ENCODE measurements at regions not wholly inside any gene's neighbourhood (a gene's known extent, or its start where the extent isn't known, plus 50 kb on each side); places are given as distances from the start of the nearest gene placed in this dataset.
"Not testable (repeated sequence)": the region's sequence is repeated elsewhere in the genome, so short reads cannot be mapped to it uniquely, and the experiment has no call there.

GRCh38 chr11:44388828-44389657 lies 79.1 kb upstream of the ALX4 start:
- DNase-seq = no peak

- DNase-seq = no peak
Measured at GRCh38 chr11:44389963-44390605, 80.1 kb upstream of the ALX4 start.

- DNase-seq = not testable (repeated sequence)
Measured at GRCh38 chr11:44391004-44391403, 81.1 kb upstream of the ALX4 start.

- not testable (repeated sequence) for DNase-seq
Measured at GRCh38 chr11:44396746-44397145, 86.8 kb upstream of the ALX4 start.

- DNase-seq = no peak
Measured at GRCh38 chr11:44397586-44398178, 87.7 kb upstream of the ALX4 start.

- peak; percentile 2 for DNase-seq
Measured at GRCh38 chr11:44398266-44399030, 88.5 kb upstream of the ALX4 start.

GRCh38 chr11:44399968-44400367 lies 90.0 kb upstream of the ALX4 start:
- DNase-seq = no peak

- no peak for DNase-seq
Measured at GRCh38 chr11:44400431-44400830, 90.5 kb upstream of the ALX4 start.

- DNase-seq = no peak
Measured at GRCh38 chr11:44402466-44403075, 92.6 kb upstream of the ALX4 start.

- DNase-seq = no peak
Measured at GRCh38 chr11:44403176-44403575, 93.2 kb upstream of the ALX4 start.

- DNase-seq = no peak
Measured at GRCh38 chr11:44403587-44404273, 93.8 kb upstream of the ALX4 start.

GRCh38 chr11:44404301-44404700 lies 94.4 kb upstream of the ALX4 start:
- no peak for DNase-seq

GRCh38 chr11:44404736-44405395 lies 94.9 kb upstream of the ALX4 start:
- DNase-seq = no peak

GRCh38 chr11:44407211-44407996 lies 97.5 kb upstream of the ALX4 start:
- no peak for DNase-seq

- no peak for DNase-seq
Measured at GRCh38 chr11:44408141-44408540, 98.2 kb upstream of the ALX4 start.

GRCh38 chr11:44408711-44409470 lies 99.0 kb upstream of the ALX4 start:
- no peak for DNase-seq

GRCh38 chr11:44409558-44410236 lies 99.8 kb upstream of the ALX4 start:
- no peak for DNase-seq

- peak; percentile 39 for DNase-seq
Measured at GRCh38 chr11:44416776-44417175, 106.8 kb upstream of the ALX4 start.

- DNase-seq = no peak
Measured at GRCh38 chr11:44417731-44418455, 108.0 kb upstream of the ALX4 start.
